ENCODE measurements at regions not wholly inside any gene's neighbourhood (a gene's known extent, or its start where the extent isn't known, plus 50 kb on each side); places are given as distances from the start of the nearest gene placed in this dataset.

DNA sequence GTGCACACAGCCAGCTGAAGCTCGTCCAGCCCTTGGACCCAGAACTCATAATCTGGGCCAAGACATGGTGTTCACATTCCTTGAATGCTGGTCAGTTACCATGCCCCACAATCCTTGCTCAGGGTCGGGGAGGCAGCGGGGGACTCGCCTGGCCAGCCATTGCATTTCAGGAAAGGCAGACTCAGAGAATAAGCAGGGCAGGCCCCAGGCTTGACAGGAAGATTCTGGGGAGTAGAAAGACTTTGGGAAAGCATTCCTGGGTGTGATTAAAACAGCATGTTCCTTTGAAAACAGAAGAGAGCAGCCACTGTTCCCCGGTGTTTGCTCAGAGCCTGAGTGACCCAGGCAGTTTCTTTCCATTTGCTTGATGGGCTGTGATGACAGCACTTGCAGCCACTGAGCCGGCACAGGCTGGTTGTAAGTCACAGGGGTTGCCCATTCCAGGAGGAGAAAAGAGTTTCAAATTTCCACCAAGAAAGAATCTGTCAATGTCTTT is 473.7 kb downstream of the TYW1 start:
- no peak overlapping the region for H3K4me2 ChIP-seq (ENCODE audit: low read depth, low read length)
- no peak overlapping the region for H4K91ac ChIP-seq (ENCODE audit: insufficient read depth, low read depth, low read length)
- H3K4ac ChIP-seq (ENCODE audit: low read depth, low read length), result no peak overlapping the region
- POLR2A ChIA-PET (ENCODE audit: unreplicated experiment), result no interaction called here
- no peak overlapping the region for H4K8ac ChIP-seq (ENCODE audit: low read depth in 2 of 2, low read length in 2 of 2)
- no peak overlapping the region for H3K4me3 ChIP-seq (ENCODE audit: insufficient read depth, low read depth, low read length)
- H3K18ac ChIP-seq (ENCODE audit: low read depth, low read length), result no peak overlapping the region
- no peak overlapping the region for H2AK5ac ChIP-seq (ENCODE audit: low read depth, low read length)
- H4K20me1 ChIP-seq (ENCODE audit: insufficient read depth, low read length), result no peaks in the 10 kb centered on the region
- no peak overlapping the region for H2BK20ac ChIP-seq (ENCODE audit: low read depth, low read length)
- H4K5ac ChIP-seq (ENCODE audit: low read depth, low read length), result no peak overlapping the region
- 0% methylated on average over 1 of the region's 6 CpGs; no CpG with 5 or more reads in 1 of the 2 experiments for WGBS, 2 experiments (ENCODE audit: extremely low coverage in 2 of 2, insufficient read length in 1 of 2)
- no peaks in the 10 kb centered on the region for H3K36me3 ChIP-seq (ENCODE audit: control insufficient read depth, insufficient read depth, low read length)
- no peak for TF ChIP-seq SMC3 (IDR thresholded peaks at IDR 0.05; ENCODE audit: low read depth, low read length)
- no peak for TF ChIP-seq FOS (IDR thresholded peaks at IDR 0.05; ENCODE audit: low read depth, low read length)
- no peak for TF ChIP-seq MAZ (IDR thresholded peaks at IDR 0.05; ENCODE audit: borderline replicate concordance, low read depth, low read length)
- TF ChIP-seq BHLHE40 (IDR thresholded peaks at IDR 0.05; ENCODE audit: low read depth, low read length), result no peak
- no peak for TF ChIP-seq RCOR1 (IDR thresholded peaks at IDR 0.05; ENCODE audit: insufficient replicate concordance, low read length)
- TF ChIP-seq, protein P1, sequence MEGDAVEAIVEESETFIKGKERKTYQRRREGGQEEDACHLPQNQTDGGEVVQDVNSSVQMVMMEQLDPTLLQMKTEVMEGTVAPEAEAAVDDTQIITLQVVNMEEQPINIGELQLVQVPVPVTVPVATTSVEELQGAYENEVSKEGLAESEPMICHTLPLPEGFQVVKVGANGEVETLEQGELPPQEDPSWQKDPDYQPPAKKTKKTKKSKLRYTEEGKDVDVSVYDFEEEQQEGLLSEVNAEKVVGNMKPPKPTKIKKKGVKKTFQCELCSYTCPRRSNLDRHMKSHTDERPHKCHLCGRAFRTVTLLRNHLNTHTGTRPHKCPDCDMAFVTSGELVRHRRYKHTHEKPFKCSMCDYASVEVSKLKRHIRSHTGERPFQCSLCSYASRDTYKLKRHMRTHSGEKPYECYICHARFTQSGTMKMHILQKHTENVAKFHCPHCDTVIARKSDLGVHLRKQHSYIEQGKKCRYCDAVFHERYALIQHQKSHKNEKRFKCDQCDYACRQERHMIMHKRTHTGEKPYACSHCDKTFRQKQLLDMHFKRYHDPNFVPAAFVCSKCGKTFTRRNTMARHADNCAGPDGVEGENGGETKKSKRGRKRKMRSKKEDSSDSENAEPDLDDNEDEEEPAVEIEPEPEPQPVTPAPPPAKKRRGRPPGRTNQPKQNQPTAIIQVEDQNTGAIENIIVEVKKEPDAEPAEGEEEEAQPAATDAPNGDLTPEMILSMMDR (conservative IDR thresholded peaks at IDR 0.05; ENCODE audit: low read depth, low read length), result no peak
- no peak for TF ChIP-seq RAD21 (IDR thresholded peaks at IDR 0.05; ENCODE audit: low read length)
- TF ChIP-seq, protein P2, sequence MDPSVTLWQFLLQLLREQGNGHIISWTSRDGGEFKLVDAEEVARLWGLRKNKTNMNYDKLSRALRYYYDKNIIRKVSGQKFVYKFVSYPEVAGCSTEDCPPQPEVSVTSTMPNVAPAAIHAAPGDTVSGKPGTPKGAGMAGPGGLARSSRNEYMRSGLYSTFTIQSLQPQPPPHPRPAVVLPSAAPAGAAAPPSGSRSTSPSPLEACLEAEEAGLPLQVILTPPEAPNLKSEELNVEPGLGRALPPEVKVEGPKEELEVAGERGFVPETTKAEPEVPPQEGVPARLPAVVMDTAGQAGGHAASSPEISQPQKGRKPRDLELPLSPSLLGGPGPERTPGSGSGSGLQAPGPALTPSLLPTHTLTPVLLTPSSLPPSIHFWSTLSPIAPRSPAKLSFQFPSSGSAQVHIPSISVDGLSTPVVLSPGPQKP (IDR thresholded peaks at IDR 0.05; ENCODE audit: borderline replicate concordance, low read depth, low read length), result no peak
- no peak for TF ChIP-seq CEBPB (IDR thresholded peaks at IDR 0.05; ENCODE audit: low read depth, low read length)
- TF ChIP-seq MXI1 (IDR thresholded peaks at IDR 0.05; ENCODE audit: borderline replicate concordance, low read depth, low read length), result no peak
- no peak for TF ChIP-seq CHD1 (IDR thresholded peaks at IDR 0.05; ENCODE audit: low read depth, low read length)
- BruUV-seq (replicated peaks), result no TSS peak
- H3K9ac ChIP-seq (ENCODE audit: low read depth, low read length), result no peak overlapping the region
- H3K9me3 ChIP-seq (ENCODE audit: control insufficient read depth, insufficient read depth, low read length), result peaks cover 5% of the 10 kb centered on the region; the same call in 1 of the 2 replicates
- dilution Hi-C loops (cut with HindIII; ENCODE audit: low sequenced_read_pairs, unreplicated experiment), result no loop called here
- no peaks in the 10 kb centered on the region for H3K9me1 ChIP-seq (ENCODE audit: insufficient read depth, low read length)
- H2BK15ac ChIP-seq (ENCODE audit: low read depth, low read length), result no peak overlapping the region
- ATAC-seq (ENCODE audit: low read depth) (no peak), DNase-seq (no peak)
- no peak overlapping the region for H2BK5ac ChIP-seq (ENCODE audit: low read depth, low read length, poor library complexity, severe bottlenecking)
- no peaks in the 10 kb centered on the region for H3K79me1 ChIP-seq (ENCODE audit: low read depth in 1 of 2, low read length in 2 of 2)
- H3K27ac ChIP-seq (ENCODE audit: insufficient read depth, low read length), result no peak overlapping the region
- intact Hi-C loops (cut with micrococcal nuclease), result no loop called here
- H2BK120ac ChIP-seq (ENCODE audit: low read depth, low read length), result no peak overlapping the region
- H3K27me3 ChIP-seq (ENCODE audit: control insufficient read depth, insufficient read depth, low read length), result no peaks in the 10 kb centered on the region
- no peak overlapping the region for H3K23ac ChIP-seq (ENCODE audit: low read depth, low read length)
- H2AK9ac ChIP-seq (replicated peaks; ENCODE audit: low read depth, low read length, poor library complexity), result no peak overlapping the region
- H3K56ac ChIP-seq (ENCODE audit: extremely low read depth, insufficient read depth, low read length), result no peak overlapping the region
- H2AFZ ChIP-seq (replicated peaks; ENCODE audit: low read length, poor library complexity), result no peak overlapping the region
- no peak overlapping the region for H3K14ac ChIP-seq (replicated peaks; ENCODE audit: low read depth, low read length)
- in situ Hi-C loops (cut with MboI; ENCODE audit: low sequenced_read_pairs), result no loop called here
- H3K4me1 ChIP-seq (ENCODE audit: control insufficient read depth, insufficient read depth, low read length), result no peaks in the 10 kb centered on the region
- CTCF ChIA-PET, result no interaction called here

All from IMR-90 (cell line).